ENCODE measurements at regions not wholly inside any gene's neighbourhood (a gene's known extent, or its start where the extent isn't known, plus 50 kb on each side); places are given as distances from the start of the nearest gene placed in this dataset.

DNA sequence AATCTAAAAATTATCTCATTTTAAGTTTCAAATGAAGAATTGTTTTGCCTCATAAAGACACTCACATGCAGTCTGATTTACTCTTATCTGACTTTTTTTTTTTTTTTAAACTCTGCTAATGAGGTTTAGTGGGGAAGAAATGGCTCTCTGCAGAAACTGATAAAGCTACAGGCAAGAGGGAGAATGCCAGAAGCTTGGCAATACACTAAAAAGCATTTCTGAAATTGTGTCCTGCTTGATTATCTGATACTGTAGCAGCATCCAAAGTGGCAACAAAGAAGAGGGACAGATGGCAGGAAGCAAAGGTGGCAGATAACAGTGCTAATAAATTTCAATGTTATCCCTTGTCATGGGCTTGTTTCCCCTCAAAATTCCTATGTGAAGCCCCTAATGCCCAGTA, 1744.9 kb downstream of the NCAM2 start:
- intact Hi-C loops (cut with DNase I) = no loop called here
- peaks cover 0 to 5% (median 0%) of the 10 kb centered on the region in 3 donors for H3K9me3 ChIP-seq
- no peaks in the 10 kb centered on the region for H3K27me3 ChIP-seq
- no peak overlapping the region for H3K4me3 ChIP-seq
- no peaks in the 10 kb centered on the region for H3K4me1 ChIP-seq
- no peak overlapping the region for H3K27ac ChIP-seq
- DNase-seq = no peak
- no peaks in the 10 kb centered on the region for H3K36me3 ChIP-seq
- TF ChIP-seq, protein P1, sequence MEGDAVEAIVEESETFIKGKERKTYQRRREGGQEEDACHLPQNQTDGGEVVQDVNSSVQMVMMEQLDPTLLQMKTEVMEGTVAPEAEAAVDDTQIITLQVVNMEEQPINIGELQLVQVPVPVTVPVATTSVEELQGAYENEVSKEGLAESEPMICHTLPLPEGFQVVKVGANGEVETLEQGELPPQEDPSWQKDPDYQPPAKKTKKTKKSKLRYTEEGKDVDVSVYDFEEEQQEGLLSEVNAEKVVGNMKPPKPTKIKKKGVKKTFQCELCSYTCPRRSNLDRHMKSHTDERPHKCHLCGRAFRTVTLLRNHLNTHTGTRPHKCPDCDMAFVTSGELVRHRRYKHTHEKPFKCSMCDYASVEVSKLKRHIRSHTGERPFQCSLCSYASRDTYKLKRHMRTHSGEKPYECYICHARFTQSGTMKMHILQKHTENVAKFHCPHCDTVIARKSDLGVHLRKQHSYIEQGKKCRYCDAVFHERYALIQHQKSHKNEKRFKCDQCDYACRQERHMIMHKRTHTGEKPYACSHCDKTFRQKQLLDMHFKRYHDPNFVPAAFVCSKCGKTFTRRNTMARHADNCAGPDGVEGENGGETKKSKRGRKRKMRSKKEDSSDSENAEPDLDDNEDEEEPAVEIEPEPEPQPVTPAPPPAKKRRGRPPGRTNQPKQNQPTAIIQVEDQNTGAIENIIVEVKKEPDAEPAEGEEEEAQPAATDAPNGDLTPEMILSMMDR (IDR thresholded peaks at IDR 0.05) = no peak
- no peak for TF ChIP-seq POLR2A (IDR thresholded peaks at IDR 0.05)

DNA sequence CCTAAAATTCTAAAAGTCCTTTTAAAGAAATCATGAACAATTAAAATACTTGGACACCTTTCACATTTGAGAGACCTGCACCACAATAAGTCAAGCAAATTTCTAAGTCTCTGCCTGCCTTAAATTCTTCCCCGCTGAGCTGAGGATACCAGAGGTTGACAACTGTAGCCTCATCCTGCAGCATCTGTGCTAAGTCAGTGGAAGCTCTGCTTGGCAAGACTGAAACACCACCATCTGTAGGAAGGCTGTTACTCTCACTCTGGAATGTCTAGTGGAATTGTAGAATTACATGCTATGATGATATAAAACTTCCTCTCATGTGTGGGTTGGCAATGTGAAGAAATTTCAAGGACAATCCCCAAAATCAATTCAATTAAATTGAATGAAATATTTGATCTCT, 1756.5 kb downstream of the NCAM2 start:
- no peak for DNase-seq
- Histone ChIP-seq H3K27ac (no peak overlapping the region), H3K36me3 (no peaks in the 10 kb centered on the region), H3K9me3 (no peaks in the 10 kb centered on the region), H3K4me1 (no peaks in the 10 kb centered on the region), H3K4me3 (no peak overlapping the region), H3K27me3 (no peaks in the 10 kb centered on the region)
- TF ChIP-seq POLR2A (IDR thresholded peaks at IDR 0.05) = no peak
- TF ChIP-seq, protein P1 (IDR thresholded peaks at IDR 0.05) = no peak
- 53 to 63% methylated on average over 1 of the region's 1 CpG for WGBS, 2 donors
- intact Hi-C loops (cut with DNase I) = no loop called here

DNA sequence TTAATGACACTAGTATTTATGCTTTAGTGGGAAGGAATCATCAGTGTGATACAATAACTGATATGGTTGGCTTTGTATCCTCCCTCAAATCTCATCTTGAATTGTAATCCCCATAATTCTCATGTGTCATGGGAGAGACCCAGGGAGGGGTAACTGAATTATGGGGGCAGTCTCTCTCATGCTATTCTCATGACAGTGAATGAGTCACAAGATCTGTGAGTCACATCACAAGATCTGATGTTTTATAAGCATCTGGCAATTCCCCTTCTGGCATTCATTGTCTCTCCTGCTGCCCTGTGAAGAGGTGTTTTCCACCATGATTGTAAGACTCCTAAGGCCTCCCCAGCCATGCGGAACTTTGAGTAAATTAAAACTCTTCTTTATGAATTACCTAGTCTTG, 1760.3 kb downstream of the NCAM2 start:
- H3K4me3 ChIP-seq = no peak overlapping the region
- H3K36me3 ChIP-seq = no peaks in the 10 kb centered on the region
- no peaks in the 10 kb centered on the region for H3K27me3 ChIP-seq
- no peak for TF ChIP-seq POLR2A (IDR thresholded peaks at IDR 0.05)
- WGBS, 2 donors = 67 to 92% methylated on average over 1 of the region's 1 CpG
- DNase-seq = no peak
- intact Hi-C loops (cut with DNase I) = no loop called here
- no peak overlapping the region for H3K27ac ChIP-seq
- H3K4me1 ChIP-seq = no peaks in the 10 kb centered on the region
- no peaks in the 10 kb centered on the region for H3K9me3 ChIP-seq

DNA sequence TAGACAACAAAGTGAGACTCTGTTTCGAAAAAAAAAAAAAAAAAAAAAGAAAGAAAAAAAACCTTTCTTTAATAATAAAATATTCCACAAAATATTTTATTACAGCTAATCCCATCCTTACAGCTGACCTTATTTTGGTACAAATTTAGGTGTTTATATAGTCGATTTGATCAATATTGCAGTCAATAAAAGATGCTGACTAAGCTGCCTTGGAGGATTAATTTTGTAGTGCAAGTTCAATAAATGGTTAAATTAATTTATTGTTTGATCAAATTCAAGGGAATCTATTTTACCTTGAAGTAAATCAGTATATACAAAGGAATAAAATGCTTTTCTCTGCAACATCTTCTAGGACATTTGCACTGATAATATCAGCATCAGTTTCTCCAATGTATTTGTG, 1764.3 kb downstream of the NCAM2 start:
- Histone ChIP-seq H3K27me3 (no peaks in the 10 kb centered on the region), H3K4me3 (no peak overlapping the region), H3K4me1 (no peaks in the 10 kb centered on the region), H3K36me3 (no peaks in the 10 kb centered on the region), H3K27ac (no peak overlapping the region), H3K9me3 (peaks cover 0 to 3% (median 0%) of the 10 kb centered on the region in 3 donors)
- TF ChIP-seq, protein P1 (IDR thresholded peaks at IDR 0.05) = no peak
- TF ChIP-seq POLR2A (IDR thresholded peaks at IDR 0.05) = no peak
- DNase-seq = no peak
- intact Hi-C loops (cut with DNase I) = no loop called here
- WGBS, 2 donors = 71 to 76% methylated on average over 2 of the region's 2 CpGs

DNA sequence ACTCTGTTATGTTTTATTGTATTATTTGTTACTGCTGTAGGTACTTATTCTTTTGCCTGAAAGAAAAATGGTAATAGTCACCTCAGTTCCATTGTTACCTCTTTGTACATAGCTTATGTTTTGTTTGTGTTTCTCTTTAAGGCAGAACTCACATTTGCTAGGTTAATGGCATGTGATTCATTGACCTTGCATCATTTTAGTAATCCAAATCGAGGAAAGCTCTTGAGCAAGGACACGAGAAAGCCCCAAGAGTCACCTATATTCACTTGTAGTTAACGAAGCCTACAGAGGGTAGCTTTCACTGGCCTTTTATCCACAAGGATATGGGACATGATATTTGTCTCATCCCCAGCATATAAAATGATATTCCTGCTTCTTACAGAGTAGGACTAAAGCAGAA, 1765.2 kb downstream of the NCAM2 start:
- intact Hi-C loops (cut with DNase I) = no loop called here
- no peak for DNase-seq
- 34 to 56% methylated on average over 3 of the region's 3 CpGs for WGBS, 2 donors

More for the DNA sequence above, 1765.2 kb downstream of the NCAM2 start:
- H3K4me3 ChIP-seq = no peak overlapping the region
- H3K4me1 ChIP-seq = no peaks in the 10 kb centered on the region
- no peaks in the 10 kb centered on the region for H3K36me3 ChIP-seq
- no peak for TF ChIP-seq POLR2A (IDR thresholded peaks at IDR 0.05)
- TF ChIP-seq, protein P1 (IDR thresholded peaks at IDR 0.05) = no peak
- H3K9me3 ChIP-seq = peaks cover 0 to 3% (median 0%) of the 10 kb centered on the region in 3 donors
- H3K27me3 ChIP-seq = no peaks in the 10 kb centered on the region
- H3K27ac ChIP-seq = no peak overlapping the region
